ENCODE measurements at regions not wholly inside any gene's neighbourhood (a gene's known extent, or its start where the extent isn't known, plus 50 kb on each side); places are given as distances from the start of the nearest gene placed in this dataset.

GRCh38 chr10:89973326-89973725, 271.9 kb downstream of the KIF20B start:
- Histone ChIP-seq H3K4me1 (no peaks in the 10 kb centered on the region), H3K4me2 (ENCODE audit: low read length) (no peak overlapping the region), H3K9me3 (ENCODE audit: control insufficient read depth, low read length) (no peaks in the 10 kb centered on the region), H3K9ac (no peak overlapping the region), H3K79me2 (no peaks in the 10 kb centered on the region), H3K27me3 (ENCODE audit: control insufficient read depth, insufficient read depth, low read length) (no peaks in the 10 kb centered on the region), H3K27ac (no peak overlapping the region), H2AFZ (no peak overlapping the region), H3K4me3 (ENCODE audit: low read depth, low read length) (no peak overlapping the region), H3K36me3 (ENCODE audit: control insufficient read depth, insufficient read depth, low read length) (no peaks in the 10 kb centered on the region)
- TF ChIP-seq CTCF (IDR thresholded peaks at IDR 0.05): no peak

- Histone ChIP-seq H3K4me3 (ENCODE audit: low read depth, low read length) (no peak overlapping the region), H3K27ac (no peak overlapping the region), H3K4me1 (no peaks in the 10 kb centered on the region), H3K36me3 (ENCODE audit: control insufficient read depth, insufficient read depth, low read length) (no peaks in the 10 kb centered on the region), H3K4me2 (ENCODE audit: low read length) (no peak overlapping the region), H2AFZ (no peak overlapping the region), H3K9ac (no peak overlapping the region), H3K9me3 (ENCODE audit: control insufficient read depth, low read length) (no peaks in the 10 kb centered on the region), H3K79me2 (no peaks in the 10 kb centered on the region), H3K27me3 (ENCODE audit: control insufficient read depth, insufficient read depth, low read length) (no peaks in the 10 kb centered on the region)
- TF ChIP-seq CTCF (IDR thresholded peaks at IDR 0.05): no peak
Observed at GRCh38 chr10:89975071-89975470, 273.7 kb downstream of the KIF20B start.

- H3K36me3 ChIP-seq (ENCODE audit: control insufficient read depth, insufficient read depth, low read length): no peaks in the 10 kb centered on the region
Observed at GRCh38 chr10:89975771-89976170, 274.4 kb downstream of the KIF20B start.

GRCh38 chr10:89978081-89978480, 276.7 kb downstream of the KIF20B start:
- Histone ChIP-seq H3K4me3 (ENCODE audit: low read depth, low read length) (no peak overlapping the region), H3K9ac (no peak overlapping the region), H3K36me3 (ENCODE audit: control insufficient read depth, insufficient read depth, low read length) (no peaks in the 10 kb centered on the region), H3K9me3 (ENCODE audit: control insufficient read depth, low read length) (no peaks in the 10 kb centered on the region), H2AFZ (no peak overlapping the region), H3K79me2 (no peaks in the 10 kb centered on the region), H3K27ac (no peak overlapping the region), H3K4me2 (ENCODE audit: low read length) (no peak overlapping the region), H3K27me3 (ENCODE audit: control insufficient read depth, insufficient read depth, low read length) (no peaks in the 10 kb centered on the region), H3K4me1 (no peaks in the 10 kb centered on the region)
- no peak for TF ChIP-seq CTCF (IDR thresholded peaks at IDR 0.05)

More at GRCh38 chr10:89975771-89976170, 274.4 kb downstream of the KIF20B start:
- Histone ChIP-seq H3K27me3 (ENCODE audit: control insufficient read depth, insufficient read depth, low read length) (no peaks in the 10 kb centered on the region), H3K4me3 (ENCODE audit: low read depth, low read length) (no peak overlapping the region), H3K9ac (no peak overlapping the region), H3K79me2 (no peaks in the 10 kb centered on the region), H3K27ac (no peak overlapping the region), H3K4me2 (ENCODE audit: low read length) (no peak overlapping the region), H3K9me3 (ENCODE audit: control insufficient read depth, low read length) (no peaks in the 10 kb centered on the region), H2AFZ (no peak overlapping the region), H3K4me1 (no peaks in the 10 kb centered on the region)
- TF ChIP-seq CTCF (IDR thresholded peaks at IDR 0.05): no peak

GRCh38 chr10:89979726-89980125, 278.3 kb downstream of the KIF20B start:
- no peaks in the 10 kb centered on the region for H3K79me2 ChIP-seq
- H3K4me3 ChIP-seq (ENCODE audit: low read depth, low read length): no peak overlapping the region
- H3K36me3 ChIP-seq (ENCODE audit: control insufficient read depth, insufficient read depth, low read length): no peaks in the 10 kb centered on the region
- TF ChIP-seq CTCF (IDR thresholded peaks at IDR 0.05): no peak
- no peak overlapping the region for H3K4me2 ChIP-seq (ENCODE audit: low read length)
- no peak overlapping the region for H3K27ac ChIP-seq
- H2AFZ ChIP-seq: no peak overlapping the region
- no peaks in the 10 kb centered on the region for H3K27me3 ChIP-seq (ENCODE audit: control insufficient read depth, insufficient read depth, low read length)
- no peaks in the 10 kb centered on the region for H3K4me1 ChIP-seq
- no peak overlapping the region for H3K9ac ChIP-seq
- H3K9me3 ChIP-seq (ENCODE audit: control insufficient read depth, low read length): no peaks in the 10 kb centered on the region

Data from parathyroid adenoma (tissue), 2 donors.